Hematopoietic multipotent progenitor cell treated with erythropoietin and hydrocortisone succinate and interleukin-3 and kit ligand, for 17 days (in vitro differentiated cells): ENCODE measurements at regions not wholly inside any gene's neighbourhood (a gene's known extent, or its start where the extent isn't known, plus 50 kb on each side); places are given as distances from the start of the nearest gene placed in this dataset.
"Not testable (repeated sequence)": the region's sequence is repeated elsewhere in the genome, so short reads cannot be mapped to it uniquely, and the experiment has no call there.

Experiments
- DNase-seq: peaks from one replicate; pipeline ENCODE4 v3.0.0-alpha.2; 2015; ENCODE audit warnings: low spot score

- no peak for DNase-seq
Observed at GRCh38 chr6:92147246-92147645, 1272.1 kb downstream of the EPHA7 start.

DNA sequence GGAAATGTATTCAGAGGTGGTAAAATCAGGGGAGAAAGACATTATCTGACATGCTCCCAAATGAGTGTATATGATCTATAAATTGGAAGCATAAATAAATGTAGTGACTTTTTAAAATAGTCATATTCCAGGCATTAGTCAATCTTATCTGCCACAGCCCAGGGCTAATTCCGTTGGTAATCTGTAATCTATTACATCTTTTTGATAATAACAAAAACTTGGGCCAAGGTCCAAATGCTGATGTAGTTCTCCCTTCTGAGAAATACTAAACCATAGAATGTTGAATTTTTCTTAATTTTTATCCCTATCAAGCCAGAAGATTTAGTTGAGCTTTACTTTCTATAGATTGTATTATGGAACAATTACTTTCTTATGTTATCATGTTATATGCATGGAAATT is 1279.8 kb downstream of the EPHA7 start:
- DNase-seq: no peak

DNA sequence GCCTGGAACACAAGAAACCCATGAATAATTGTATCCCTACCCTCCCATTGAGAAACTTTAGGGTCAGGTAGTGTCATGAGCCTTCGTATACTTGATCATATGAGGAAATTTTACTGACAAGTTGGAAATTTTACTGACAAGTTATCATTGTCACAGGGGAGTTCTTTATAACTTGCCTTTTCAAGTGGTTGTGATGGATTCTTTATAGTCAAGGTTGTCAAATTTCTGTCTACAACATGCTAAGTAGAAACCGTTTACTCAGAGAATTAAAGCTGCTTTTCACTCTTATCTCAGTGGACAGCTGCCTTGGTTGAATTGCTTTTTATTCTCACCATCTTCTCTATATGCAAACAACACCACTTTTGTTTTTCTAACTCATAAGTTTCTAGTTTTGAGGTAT is 1286.4 kb downstream of the EPHA7 start:
- no peak for DNase-seq

- no peak for DNase-seq
Observed at GRCh38 chr6:92132457-92132856, 1286.9 kb downstream of the EPHA7 start.

- no peak for DNase-seq
Observed at GRCh38 chr6:92130944-92131343, 1288.4 kb downstream of the EPHA7 start.

DNA sequence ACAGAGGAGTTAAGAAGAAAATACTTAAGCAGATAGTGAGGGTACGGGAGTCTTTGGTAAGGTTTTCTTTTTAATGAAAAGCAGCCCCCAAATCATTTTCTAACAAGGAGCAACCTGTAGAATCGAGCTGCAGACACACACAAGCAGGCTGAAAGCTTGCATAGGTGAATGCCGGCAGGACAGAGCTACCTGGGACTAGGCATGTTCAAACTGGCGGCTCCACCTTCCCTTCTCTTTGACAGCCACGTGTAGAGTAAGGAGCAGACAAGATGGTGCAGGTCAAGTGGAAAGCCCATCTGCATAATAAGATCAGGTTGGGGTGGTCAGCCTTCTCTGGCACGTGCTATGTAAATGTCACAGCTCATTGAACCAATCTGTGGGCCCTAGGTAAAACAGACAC is 1292.4 kb downstream of the EPHA7 start:
- DNase-seq: no peak

GRCh38 chr6:92126088-92126487 is 1293.3 kb downstream of the EPHA7 start:
- no peak for DNase-seq

- DNase-seq: no peak
Observed at GRCh38 chr6:92125681-92126080, 1293.7 kb downstream of the EPHA7 start.

DNA sequence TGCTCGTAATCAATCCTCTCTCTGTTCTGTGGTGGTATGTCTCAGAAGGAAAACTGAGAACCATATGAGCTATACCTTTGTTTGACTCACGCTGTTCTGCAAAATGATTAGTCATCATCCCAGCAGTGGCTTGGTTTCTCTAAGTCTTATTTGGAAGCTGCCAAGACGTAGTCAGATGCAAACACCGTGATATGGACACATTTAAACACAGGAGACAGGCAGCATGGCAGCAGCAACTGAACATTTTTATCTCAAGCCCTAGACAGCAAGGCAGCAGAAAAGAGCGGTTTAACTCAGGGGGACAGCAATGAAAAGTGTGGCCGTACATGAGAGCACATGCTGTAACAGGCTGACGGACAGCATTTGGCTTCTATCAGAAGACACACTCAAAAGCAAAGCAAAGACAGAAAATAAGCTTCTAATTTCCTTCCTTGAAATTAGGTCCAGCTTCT is 1295.1 kb downstream of the EPHA7 start:
- DNase-seq: no peak

GRCh38 chr6:92122746-92123145 is 1296.6 kb downstream of the EPHA7 start:
- no peak for DNase-seq

- DNase-seq: no peak
Observed at GRCh38 chr6:92121228-92121627, 1298.1 kb downstream of the EPHA7 start.

DNA sequence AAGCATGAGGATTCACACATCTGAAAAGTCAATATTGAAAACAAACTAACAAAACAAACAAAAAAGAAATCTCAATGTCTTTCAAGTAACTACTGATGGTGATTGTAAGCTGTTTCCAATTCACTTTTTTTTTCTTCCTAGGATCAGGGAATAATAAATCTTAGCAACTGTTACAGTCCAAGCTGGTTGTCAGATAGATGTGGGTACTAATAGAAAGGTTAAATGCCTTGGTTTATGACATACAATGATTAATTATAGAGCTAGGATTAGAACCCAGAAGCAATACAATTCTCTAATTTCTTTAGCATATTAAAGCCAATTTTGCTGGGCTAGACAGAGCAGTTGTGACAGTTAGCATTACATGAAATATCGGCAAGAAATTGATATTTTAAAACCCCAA is 1301.6 kb downstream of the EPHA7 start:
- DNase-seq: no peak

DNA sequence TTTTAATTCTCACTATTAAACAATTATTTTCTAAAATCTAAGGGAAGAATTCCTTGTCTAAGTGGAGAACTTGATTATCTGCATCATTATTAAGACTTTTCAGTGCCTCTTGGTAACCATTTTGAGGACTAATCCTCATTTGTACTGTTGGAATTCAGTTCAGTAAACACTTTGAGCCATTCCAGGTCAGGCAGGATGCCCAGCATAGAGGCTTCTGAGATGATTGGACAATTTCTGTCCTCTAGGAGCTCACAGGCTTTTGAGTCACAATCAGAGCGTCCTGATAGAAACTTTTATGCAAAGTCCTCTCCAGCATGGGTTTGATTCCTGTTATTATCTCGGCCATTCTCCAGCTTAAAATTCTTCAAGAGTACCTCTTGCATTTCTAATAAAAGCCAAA is 1304.6 kb downstream of the EPHA7 start:
- DNase-seq: no peak

DNA sequence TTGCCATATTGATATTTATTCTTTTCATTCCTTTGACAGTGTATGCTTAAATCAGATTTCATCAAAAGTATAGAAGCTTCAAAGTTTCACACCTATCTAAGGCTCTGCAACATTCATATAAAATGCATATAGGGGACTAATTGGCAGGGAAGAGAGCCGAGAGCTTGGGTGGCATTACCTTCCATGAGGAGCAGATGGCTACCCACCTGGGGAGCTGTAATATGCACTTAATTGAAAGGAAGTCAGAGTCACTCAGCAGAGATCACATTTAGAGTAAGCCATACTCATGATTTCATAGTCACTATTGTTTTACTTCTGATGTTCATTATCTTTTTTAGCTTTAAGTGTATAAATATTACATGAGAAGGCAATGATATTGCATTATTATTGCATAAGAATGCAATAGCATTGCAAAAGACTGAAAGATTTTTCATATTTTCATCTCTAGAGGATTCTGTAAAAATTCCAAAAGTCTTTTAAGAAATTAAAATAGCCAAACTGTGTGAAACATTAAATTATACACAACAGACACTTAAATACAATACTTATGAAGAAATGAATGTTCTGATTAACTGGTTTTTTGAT is 1305.2 kb downstream of the EPHA7 start:
- DNase-seq: no peak

- DNase-seq: no peak
Observed at GRCh38 chr6:92111386-92111785, 1308.0 kb downstream of the EPHA7 start.

- no peak for DNase-seq
Observed at GRCh38 chr6:92110403-92110802, 1309.0 kb downstream of the EPHA7 start.

- no peak for DNase-seq
Observed at GRCh38 chr6:92109956-92110355, 1309.4 kb downstream of the EPHA7 start.

- no peak for DNase-seq
Observed at GRCh38 chr6:92109256-92109655, 1310.1 kb downstream of the EPHA7 start.

GRCh38 chr6:92086750-92087149 is 1332.6 kb downstream of the EPHA7 start:
- DNase-seq: no peak

- not testable (repeated sequence) for DNase-seq
Observed at GRCh38 chr6:92083914-92084313, 1335.4 kb downstream of the EPHA7 start.

GRCh38 chr6:92072387-92072786 is 1347.0 kb downstream of the EPHA7 start:
- no peak for DNase-seq

GRCh38 chr6:92069781-92070180 is 1349.6 kb downstream of the EPHA7 start:
- no peak for DNase-seq

DNA sequence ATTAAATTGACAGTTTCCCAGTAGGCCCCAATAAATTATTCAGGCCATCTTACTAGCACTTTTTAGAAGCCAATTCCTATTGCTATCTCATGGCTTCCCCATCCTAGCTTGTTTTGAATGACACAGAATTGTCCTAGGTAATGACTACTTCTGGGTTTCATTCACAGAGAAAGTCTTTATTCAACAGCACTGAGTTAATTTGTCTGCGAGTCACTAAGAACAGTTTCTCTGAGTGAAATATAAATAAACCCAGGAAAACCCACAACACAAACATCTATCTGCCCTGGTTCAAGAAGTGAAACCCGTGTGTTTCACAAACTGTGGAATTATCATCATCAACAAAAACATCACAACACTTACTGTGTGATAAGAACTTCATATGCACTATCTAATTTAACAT is 1366.8 kb downstream of the EPHA7 start:
- no peak for DNase-seq

DNA sequence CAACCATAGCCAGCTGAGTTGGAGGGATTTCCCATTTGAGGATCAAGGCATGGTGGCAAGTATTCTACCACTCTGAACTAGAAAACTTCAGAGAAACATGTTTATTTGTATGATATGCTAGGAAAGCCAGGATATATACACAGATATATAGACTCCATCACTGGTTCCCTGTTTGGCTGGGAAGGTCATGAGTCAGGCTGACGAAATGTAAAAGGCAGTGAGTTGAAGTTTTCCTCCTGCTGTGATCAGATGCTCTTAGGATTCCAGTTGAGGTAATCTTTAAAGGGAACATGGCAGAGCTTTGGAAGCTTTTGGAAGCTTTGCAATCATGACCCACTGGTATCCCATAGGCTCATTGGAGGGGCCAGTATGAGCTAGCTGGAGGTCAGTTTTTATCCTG is 1369.1 kb downstream of the EPHA7 start:
- no peak for DNase-seq

DNA sequence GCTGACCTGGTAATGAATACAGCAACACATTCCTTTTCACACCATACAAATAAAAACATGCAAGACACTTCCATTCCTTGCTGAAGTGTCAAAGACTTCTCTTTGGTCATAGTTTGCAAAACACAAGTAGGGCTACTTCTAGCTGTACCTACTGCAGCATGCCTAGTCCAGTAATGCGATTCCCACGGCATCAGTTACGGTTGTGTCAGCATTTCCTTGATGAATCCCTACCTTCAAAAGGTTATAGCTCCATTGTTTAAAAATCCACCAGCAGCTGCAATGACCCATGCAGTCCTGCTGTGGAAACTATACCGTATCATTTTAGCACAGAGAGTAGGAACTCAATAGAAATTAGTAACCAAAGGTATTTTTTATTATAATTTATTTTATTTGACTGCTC is 1371.5 kb downstream of the EPHA7 start:
- no peak for DNase-seq
